Lung (tissue), 11 donors: ENCODE measurements at regions not wholly inside any gene's neighbourhood (a gene's known extent, or its start where the extent isn't known, plus 50 kb on each side); places are given as distances from the start of the nearest gene placed in this dataset.

Experiments used
- ATAC-seq: fragments of 200-7000 bp; cut with Tn5 transposase; one replicate; pipeline ENCODE4 v1.9.1; 2020; ENCODE audit warnings: moderate number of reproducible peaks; ENCODE audit not compliant: insufficient read depth, low FRiP score
- DNase-seq, 3 donors: peaks; one replicate each; pipeline ENCODE4 v3.0.0-alpha.2; 2013 to 2017
- H3K27ac ChIP-seq, 2 donors: one replicate each; pipeline ENCODE4 v1.5.1; 2013; ENCODE audit warnings: mild to moderate bottlenecking in 2 of 2, moderate library complexity in 2 of 2, control low read depth in 1 of 2, inconsistent platforms in 1 of 2, low read depth in 1 of 2, low read length in 1 of 2
- H3K27me3 ChIP-seq, 3 donors: one replicate each; pipeline ENCODE4 v1.5.1; 2013; ENCODE audit warnings: low read length in 2 of 3; ENCODE audit not compliant: control insufficient read depth in 3 of 3, insufficient read depth in 3 of 3
- H3K36me3 ChIP-seq, 4 donors: one replicate each; pipeline ENCODE4 v1.5.1; 2013; ENCODE audit warnings: low read length in 4 of 4, mild to moderate bottlenecking in 1 of 4, moderate library complexity in 1 of 4; ENCODE audit not compliant: control insufficient read depth in 4 of 4, insufficient read depth in 4 of 4
- H3K4me1 ChIP-seq, 5 donors: one replicate each; pipeline ENCODE4 v1.5.1; 2013; ENCODE audit warnings: low read length in 5 of 5, mild to moderate bottlenecking in 2 of 5, moderate library complexity in 1 of 5; ENCODE audit not compliant: control insufficient read depth in 5 of 5, insufficient read depth in 5 of 5
- H3K4me3 ChIP-seq: one replicate; pipeline ENCODE4 v1.5.1; 2013; ENCODE audit warnings: mild to moderate bottlenecking, control low read depth, moderate library complexity
- H3K9ac ChIP-seq, 2 donors: one replicate each; pipeline ENCODE4 v1.5.1; 2013; ENCODE audit warnings: low read length in 2 of 2, control low read depth in 1 of 2; ENCODE audit not compliant: insufficient read depth in 1 of 2
- H3K9me3 ChIP-seq, 4 donors: one replicate each; pipeline ENCODE4 v1.5.1; 2013; ENCODE audit warnings: low read length in 3 of 4, mild to moderate bottlenecking in 1 of 4, moderate library complexity in 1 of 4; ENCODE audit not compliant: control insufficient read depth in 4 of 4, insufficient read depth in 3 of 4
- WGBS, 2 donors: extraction: QIAGEN DNeasy Blood & Tissue Kit; methylation state at CpG; one replicate each; pipeline ENCODE4 v1.1.7; 2013; 5-methylcytosine and 5-hydroxymethylcytosine counted together
- TF ChIP-seq, protein P1 (sequence below): IDR thresholded peaks from 2 replicates; pipeline ENCODE4 v1.5.1; 2012; ENCODE audit warnings: mild to moderate bottlenecking; ENCODE audit errors: control extremely low read depth, extremely low read depth
- donor health status: control.
- donor health status: control.
- donor health status: Bipolar disorder and iron deficiency.
- donor health status: healthy.
- donor health status: DM: yes; HTN: yes; CAD: no.

DNA sequence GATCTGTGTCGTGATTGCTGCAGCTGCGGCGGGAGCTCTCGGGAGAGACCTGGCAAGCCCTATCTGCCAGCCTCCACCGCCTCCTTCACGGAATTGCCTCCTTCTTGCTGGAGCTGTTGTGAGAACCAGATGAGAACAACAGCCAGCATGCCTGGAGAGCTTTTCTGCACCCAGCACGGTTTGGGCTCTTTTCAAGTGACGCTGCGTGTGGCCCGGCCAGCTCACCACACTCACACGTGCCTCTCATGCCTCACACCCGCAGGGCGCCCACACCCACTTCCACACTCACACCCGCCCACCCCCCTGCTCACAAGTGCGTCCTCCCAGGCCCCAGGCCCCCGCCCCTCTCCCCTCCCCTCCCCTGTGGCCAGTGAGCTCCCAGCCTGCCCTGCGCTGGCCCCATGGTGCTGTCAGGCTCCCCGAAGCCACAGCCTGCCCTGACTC is 135.7 kb upstream of the RUNX3 start:
- no peak overlapping the region for H3K9ac ChIP-seq
- peaks cover 0 to 2% (median 0%) of the 10 kb centered on the region in 4 donors for H3K9me3 ChIP-seq
- 41 to 68% methylated on average over 17 to 18 of the region's 18 CpGs for WGBS, 2 donors
- DNase-seq, result peak; percentile 59 to 73 (median 63)
- no peak for ATAC-seq
- TF ChIP-seq, protein P1, sequence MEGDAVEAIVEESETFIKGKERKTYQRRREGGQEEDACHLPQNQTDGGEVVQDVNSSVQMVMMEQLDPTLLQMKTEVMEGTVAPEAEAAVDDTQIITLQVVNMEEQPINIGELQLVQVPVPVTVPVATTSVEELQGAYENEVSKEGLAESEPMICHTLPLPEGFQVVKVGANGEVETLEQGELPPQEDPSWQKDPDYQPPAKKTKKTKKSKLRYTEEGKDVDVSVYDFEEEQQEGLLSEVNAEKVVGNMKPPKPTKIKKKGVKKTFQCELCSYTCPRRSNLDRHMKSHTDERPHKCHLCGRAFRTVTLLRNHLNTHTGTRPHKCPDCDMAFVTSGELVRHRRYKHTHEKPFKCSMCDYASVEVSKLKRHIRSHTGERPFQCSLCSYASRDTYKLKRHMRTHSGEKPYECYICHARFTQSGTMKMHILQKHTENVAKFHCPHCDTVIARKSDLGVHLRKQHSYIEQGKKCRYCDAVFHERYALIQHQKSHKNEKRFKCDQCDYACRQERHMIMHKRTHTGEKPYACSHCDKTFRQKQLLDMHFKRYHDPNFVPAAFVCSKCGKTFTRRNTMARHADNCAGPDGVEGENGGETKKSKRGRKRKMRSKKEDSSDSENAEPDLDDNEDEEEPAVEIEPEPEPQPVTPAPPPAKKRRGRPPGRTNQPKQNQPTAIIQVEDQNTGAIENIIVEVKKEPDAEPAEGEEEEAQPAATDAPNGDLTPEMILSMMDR, result no peak
- H3K36me3 ChIP-seq, result no peaks in the 10 kb centered on the region
- no peak overlapping the region for H3K4me3 ChIP-seq
- H3K4me1 ChIP-seq, result peaks cover 0 to 30% (median 5%) of the 10 kb centered on the region in 5 donors
- no peaks in the 10 kb centered on the region for H3K27me3 ChIP-seq
- H3K27ac ChIP-seq, result no peak overlapping the region

DNA sequence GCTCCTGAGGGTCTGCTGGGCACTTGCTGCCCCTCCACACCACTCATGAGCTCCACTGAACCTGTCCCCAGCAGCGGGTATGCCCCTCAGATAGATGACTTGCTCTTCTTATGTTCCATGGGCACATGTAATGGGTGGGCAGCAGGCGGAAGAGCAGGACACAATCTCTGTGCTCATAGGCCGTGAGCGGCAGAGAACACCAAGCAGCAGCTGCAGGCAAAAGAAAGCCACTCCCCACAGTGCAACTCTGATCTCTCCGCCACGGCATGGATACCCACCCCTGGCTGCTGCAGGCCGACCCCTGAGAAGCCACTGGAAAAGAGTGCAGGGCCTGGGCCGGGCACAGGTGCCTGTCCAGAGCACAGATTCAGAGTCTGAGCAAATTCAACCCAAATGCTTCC is 135.2 kb upstream of the RUNX3 start:
- no peak for ATAC-seq
- TF ChIP-seq, protein P1, result no peak

DNA sequence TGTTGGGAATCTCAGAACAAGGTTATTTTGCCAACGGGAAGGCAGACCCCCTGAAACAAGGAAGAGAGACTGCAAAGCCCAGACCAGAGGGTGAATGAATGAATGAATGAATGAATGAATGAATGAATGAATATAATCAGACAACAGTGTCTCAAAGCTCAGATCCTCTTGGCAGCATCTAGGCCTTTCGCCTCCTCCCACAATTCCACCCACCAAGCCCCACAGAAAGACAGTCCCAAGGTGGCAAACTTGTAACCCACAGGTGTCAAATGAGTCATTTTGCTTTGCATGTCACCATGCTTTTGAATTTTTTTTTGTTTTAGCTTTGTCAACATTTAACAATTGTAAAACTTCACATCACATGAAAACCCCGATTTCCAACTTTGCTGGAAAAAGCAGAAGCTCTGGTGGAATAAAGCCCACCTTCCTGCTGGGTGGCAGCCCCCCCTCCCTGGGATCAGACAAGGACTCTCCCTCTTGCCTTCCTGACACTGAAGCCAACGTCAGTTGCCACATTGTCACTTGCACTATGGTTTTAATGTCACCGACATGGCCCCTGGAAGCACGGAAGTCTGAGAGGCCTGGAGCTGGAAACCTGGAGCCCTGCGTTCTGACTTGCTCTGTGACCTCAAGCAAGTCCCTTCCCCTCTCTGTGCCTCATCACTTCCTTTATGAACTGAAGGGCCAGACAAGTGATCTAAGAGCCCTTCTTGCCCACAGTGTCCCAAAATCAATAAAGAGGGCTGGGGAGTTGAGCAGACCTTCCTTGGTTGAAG is 134.6 kb upstream of the RUNX3 start:
- WGBS, 2 donors, result 74% methylated on average over 7 of the region's 7 CpGs
- TF ChIP-seq, protein P1, result no peak
- Histone ChIP-seq H3K9me3 (peaks cover 0 to 2% (median 0%) of the 10 kb centered on the region in 4 donors), H3K36me3 (no peaks in the 10 kb centered on the region), H3K27me3 (no peaks in the 10 kb centered on the region), H3K4me1 (peaks cover 0 to 30% (median 5%) of the 10 kb centered on the region in 5 donors), H3K4me3 (no peak overlapping the region), H3K27ac (no peak overlapping the region), H3K9ac (no peak overlapping the region)
- DNase-seq (no peak), ATAC-seq (no peak)

More for the DNA sequence above, 135.2 kb upstream of the RUNX3 start:
- no peaks in the 10 kb centered on the region for H3K27me3 ChIP-seq
- peaks cover 0 to 2% (median 0%) of the 10 kb centered on the region in 4 donors for H3K9me3 ChIP-seq
- H3K4me1 ChIP-seq, result peaks cover 0 to 30% (median 5%) of the 10 kb centered on the region in 5 donors
- no peak overlapping the region for H3K9ac ChIP-seq
- H3K4me3 ChIP-seq, result no peak overlapping the region
- no peaks in the 10 kb centered on the region for H3K36me3 ChIP-seq
- DNase-seq, result peak in 1 of 3 donors; percentile 16
- H3K27ac ChIP-seq, result no peak overlapping the region
- 78 to 86% methylated on average over 8 of the region's 8 CpGs for WGBS, 2 donors
